ENCODE measurements at regions not wholly inside any gene's neighbourhood (a gene's known extent, or its start where the extent isn't known, plus 50 kb on each side); places are given as distances from the start of the nearest gene placed in this dataset.

DNA sequence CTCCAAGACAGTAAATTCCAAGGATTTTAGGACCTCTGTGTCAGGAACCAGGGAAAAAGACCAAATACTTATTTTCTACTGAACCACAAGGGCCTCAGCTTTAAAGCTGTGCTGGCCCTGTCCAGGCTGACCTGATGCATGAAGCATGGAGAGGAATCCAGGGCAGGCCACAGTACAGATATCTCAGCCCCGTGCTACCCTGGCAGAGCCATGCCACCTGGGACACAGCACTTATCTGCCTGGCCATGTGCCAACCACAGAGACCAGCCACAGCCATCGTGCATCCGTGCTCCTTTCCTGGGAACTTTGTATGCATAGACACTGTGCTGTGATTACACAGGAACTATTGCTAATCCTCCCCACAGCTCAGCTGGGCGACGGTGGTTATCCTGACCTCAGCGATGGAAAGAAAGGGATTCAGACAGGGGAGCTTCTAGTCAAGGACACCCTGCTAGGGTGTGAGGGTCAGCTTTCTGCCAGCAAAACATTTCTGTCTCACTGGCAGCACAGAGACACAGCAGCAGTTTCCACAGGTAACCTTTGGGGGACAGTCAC lies 687.4 kb upstream of the ID2 start:
- peak in 1 of 2 donors; percentile 21 for DNase-seq
- Histone ChIP-seq H3K36me3 (ENCODE audit: control insufficient read depth, insufficient read depth, low read length) (no peaks in the 10 kb centered on the region), H3K27ac (ENCODE audit: low read length) (no peak overlapping the region), H3K4me1 (ENCODE audit: control insufficient read depth, insufficient read depth, low read length) (no peaks in the 10 kb centered on the region), H3K9me3 (ENCODE audit: control insufficient read depth, low read depth, low read length) (no peaks in the 10 kb centered on the region), H3K4me3 (ENCODE audit: low read length) (no peak overlapping the region), H3K27me3 (ENCODE audit: control insufficient read depth, insufficient read depth, low read length) (no peaks in the 10 kb centered on the region)
- no CpG with 5 or more reads among the region's 6 CpGs for WGBS (ENCODE audit: insufficient coverage, low lambda C conversion rate)

DNA sequence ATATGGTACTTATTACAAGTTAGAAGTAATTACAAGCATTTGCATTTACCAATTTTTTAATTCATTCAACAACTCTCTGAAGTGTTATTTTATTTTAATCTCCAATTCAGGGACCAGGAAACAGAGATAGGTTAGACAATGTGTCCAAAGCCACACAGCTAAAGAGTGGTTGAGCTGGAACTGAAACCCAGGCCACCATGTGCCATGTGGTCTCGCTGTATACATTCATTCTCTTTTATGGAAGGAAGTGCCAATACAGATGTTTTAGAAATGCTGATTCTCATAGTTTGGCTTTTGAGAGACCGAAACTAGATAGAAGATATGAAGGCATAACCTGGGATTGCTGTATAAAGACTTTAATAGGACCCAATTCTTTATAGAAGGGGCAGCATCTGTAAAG lies 684.6 kb upstream of the ID2 start:
- H3K27me3 ChIP-seq (ENCODE audit: control insufficient read depth, insufficient read depth, low read length): no peaks in the 10 kb centered on the region
- no peaks in the 10 kb centered on the region for H3K36me3 ChIP-seq (ENCODE audit: control insufficient read depth, insufficient read depth, low read length)
- H3K9me3 ChIP-seq (ENCODE audit: control insufficient read depth, low read depth, low read length): no peaks in the 10 kb centered on the region
- no CpG with 5 or more reads among the region's 2 CpGs for WGBS (ENCODE audit: insufficient coverage, low lambda C conversion rate)
- no peak for DNase-seq
- no peak overlapping the region for H3K4me3 ChIP-seq (ENCODE audit: low read length)
- H3K27ac ChIP-seq (ENCODE audit: low read length): no peak overlapping the region
- no peaks in the 10 kb centered on the region for H3K4me1 ChIP-seq (ENCODE audit: control insufficient read depth, insufficient read depth, low read length)

DNA sequence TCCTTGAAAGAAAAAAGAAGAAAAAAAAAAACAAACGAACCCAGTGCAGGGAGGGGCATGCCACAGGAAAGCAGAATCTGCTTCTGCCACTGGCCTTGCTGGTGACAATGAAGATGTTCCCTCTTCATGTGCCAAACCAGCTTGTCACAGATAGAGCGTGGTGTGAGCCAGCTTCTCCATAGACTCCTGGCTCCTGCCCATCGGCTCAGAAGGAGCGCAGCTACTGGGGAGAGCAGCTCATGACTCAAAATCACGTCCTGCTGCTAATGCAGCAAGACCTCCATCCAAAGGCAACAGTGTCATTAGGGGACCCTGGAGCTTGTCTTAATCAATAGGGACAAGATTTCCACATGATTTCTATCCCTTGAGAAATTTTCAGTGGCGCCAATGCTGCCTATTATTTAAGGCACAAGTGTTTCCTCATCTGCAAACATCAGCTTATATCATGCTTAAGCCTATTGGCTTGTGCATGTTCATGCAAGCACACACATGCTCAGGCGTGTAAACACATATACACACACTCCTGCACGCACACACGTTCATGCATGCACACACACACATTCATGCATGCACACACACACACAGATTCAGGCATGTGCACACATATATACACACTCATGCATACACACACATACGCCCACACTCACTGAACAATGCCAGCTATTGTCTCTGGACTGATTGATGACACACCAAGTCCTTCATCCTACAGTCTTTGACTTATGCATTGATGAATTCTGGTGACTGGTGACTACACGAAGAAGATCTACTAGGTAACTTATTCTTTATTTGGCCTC lies 682.0 kb upstream of the ID2 start:
- H3K4me3 ChIP-seq (ENCODE audit: low read length): no peak overlapping the region
- no peak for DNase-seq
- peaks cover 7% of the 10 kb centered on the region for H3K4me1 ChIP-seq (ENCODE audit: control insufficient read depth, insufficient read depth, low read length)
- WGBS (ENCODE audit: insufficient coverage, low lambda C conversion rate): 80% methylated on average over 1 of the region's 11 CpGs
- no peaks in the 10 kb centered on the region for H3K27me3 ChIP-seq (ENCODE audit: control insufficient read depth, insufficient read depth, low read length)
- no peaks in the 10 kb centered on the region for H3K9me3 ChIP-seq (ENCODE audit: control insufficient read depth, low read depth, low read length)
- no peak overlapping the region for H3K27ac ChIP-seq (ENCODE audit: low read length)
- no peaks in the 10 kb centered on the region for H3K36me3 ChIP-seq (ENCODE audit: control insufficient read depth, insufficient read depth, low read length)

- Histone ChIP-seq H3K4me3 (ENCODE audit: low read length) (no peak overlapping the region), H3K27me3 (ENCODE audit: control insufficient read depth, insufficient read depth, low read length) (no peaks in the 10 kb centered on the region), H3K4me1 (ENCODE audit: control insufficient read depth, insufficient read depth, low read length) (peaks cover 8% of the 10 kb centered on the region), H3K9me3 (ENCODE audit: control insufficient read depth, low read depth, low read length) (no peaks in the 10 kb centered on the region), H3K27ac (ENCODE audit: low read length) (no peak overlapping the region), H3K36me3 (ENCODE audit: control insufficient read depth, insufficient read depth, low read length) (no peaks in the 10 kb centered on the region)
- no peak for DNase-seq
- no CpG with 5 or more reads among the region's 1 CpG for WGBS (ENCODE audit: insufficient coverage, low lambda C conversion rate)
Measured at GRCh38 chr2:8000870-8001269, 681.0 kb upstream of the ID2 start.

DNA sequence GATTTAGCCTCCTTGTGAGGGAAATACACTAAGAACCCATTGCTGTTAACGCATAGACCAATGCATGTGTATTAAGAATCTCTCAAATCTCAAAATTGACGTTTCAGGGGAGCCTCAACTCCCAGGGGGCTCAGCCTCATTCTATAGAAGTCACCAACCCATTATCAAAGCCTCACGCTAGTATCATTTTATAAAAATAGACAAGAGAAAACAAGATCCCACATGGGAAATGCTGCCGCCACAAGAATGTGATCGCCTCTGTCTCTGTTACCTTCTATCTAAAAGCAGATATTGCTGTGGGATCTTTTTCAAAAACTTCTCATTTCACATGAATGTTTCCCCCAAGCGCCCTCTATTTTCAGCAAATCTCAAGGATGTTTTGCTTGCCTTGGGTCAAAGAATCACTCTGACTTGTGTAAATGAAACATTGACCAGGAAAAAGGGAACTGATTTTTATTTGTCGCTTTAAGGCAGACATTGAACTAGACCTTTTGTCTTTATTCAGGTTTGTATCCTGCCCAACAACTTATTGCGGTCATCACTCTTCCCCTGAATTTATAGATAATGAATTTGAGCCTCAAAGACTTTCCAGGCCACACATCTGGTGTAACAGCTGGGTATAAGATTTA lies 679.0 kb upstream of the ID2 start:
- Histone ChIP-seq H3K36me3 (ENCODE audit: control insufficient read depth, insufficient read depth, low read length) (no peaks in the 10 kb centered on the region), H3K4me1 (ENCODE audit: control insufficient read depth, insufficient read depth, low read length) (peaks cover 8% of the 10 kb centered on the region), H3K27ac (ENCODE audit: low read length) (peak overlapping the region; percentile 50), H3K9me3 (ENCODE audit: control insufficient read depth, low read depth, low read length) (no peaks in the 10 kb centered on the region), H3K4me3 (ENCODE audit: low read length) (no peak overlapping the region), H3K27me3 (ENCODE audit: control insufficient read depth, insufficient read depth, low read length) (no peaks in the 10 kb centered on the region)
- 95% methylated on average over 4 of the region's 8 CpGs for WGBS (ENCODE audit: insufficient coverage, low lambda C conversion rate)
- no peak for DNase-seq

DNA sequence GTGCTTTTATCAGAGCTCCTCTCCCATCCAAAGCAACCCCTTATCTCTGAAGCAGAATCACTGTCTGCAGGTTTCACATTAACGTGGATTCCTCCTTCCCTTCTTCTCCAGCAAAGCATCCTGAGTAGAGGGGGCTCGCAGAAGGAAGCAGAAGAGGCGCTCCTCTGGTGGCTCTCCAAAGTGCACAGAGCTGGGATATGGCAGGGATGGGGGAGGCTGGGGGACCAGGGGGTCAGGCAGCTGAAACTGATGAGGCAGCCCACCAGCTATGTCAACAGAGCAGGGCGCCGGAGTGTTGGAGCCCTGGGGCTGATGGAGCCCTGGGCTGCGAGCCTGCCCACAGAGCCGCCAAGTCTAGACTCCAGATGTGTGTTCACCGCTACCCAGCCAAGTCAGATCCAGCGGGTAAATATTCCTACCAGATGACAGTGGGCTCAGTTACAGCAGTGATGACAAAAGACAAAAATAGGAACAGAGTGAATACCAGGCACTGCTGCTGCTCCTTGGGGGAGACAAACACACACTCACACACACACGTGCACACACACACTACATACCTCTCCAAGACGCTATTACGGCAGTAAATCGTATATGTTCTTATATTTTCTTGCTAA lies 678.3 kb upstream of the ID2 start:
- Histone ChIP-seq H3K36me3 (ENCODE audit: control insufficient read depth, insufficient read depth, low read length) (no peaks in the 10 kb centered on the region), H3K27ac (ENCODE audit: low read length) (peak overlapping the region; percentile 50), H3K4me3 (ENCODE audit: low read length) (no peak overlapping the region), H3K4me1 (ENCODE audit: control insufficient read depth, insufficient read depth, low read length) (peaks cover 8% of the 10 kb centered on the region), H3K9me3 (ENCODE audit: control insufficient read depth, low read depth, low read length) (no peaks in the 10 kb centered on the region), H3K27me3 (ENCODE audit: control insufficient read depth, insufficient read depth, low read length) (no peaks in the 10 kb centered on the region)
- no CpG with 5 or more reads among the region's 13 CpGs for WGBS (ENCODE audit: insufficient coverage, low lambda C conversion rate)
- DNase-seq: peak; percentile 43 to 73

GRCh38 chr2:8004250-8004681 lies 677.6 kb upstream of the ID2 start:
- Histone ChIP-seq H3K4me1 (ENCODE audit: control insufficient read depth, insufficient read depth, low read length) (peaks cover 8% of the 10 kb centered on the region), H3K27ac (ENCODE audit: low read length) (peak overlapping the region; percentile 50), H3K36me3 (ENCODE audit: control insufficient read depth, insufficient read depth, low read length) (no peaks in the 10 kb centered on the region), H3K4me3 (ENCODE audit: low read length) (no peak overlapping the region), H3K27me3 (ENCODE audit: control insufficient read depth, insufficient read depth, low read length) (no peaks in the 10 kb centered on the region), H3K9me3 (ENCODE audit: control insufficient read depth, low read depth, low read length) (no peaks in the 10 kb centered on the region)
- DNase-seq: peak; percentile 86 to 91
- 0% methylated on average over 2 of the region's 4 CpGs for WGBS (ENCODE audit: insufficient coverage, low lambda C conversion rate)

DNA sequence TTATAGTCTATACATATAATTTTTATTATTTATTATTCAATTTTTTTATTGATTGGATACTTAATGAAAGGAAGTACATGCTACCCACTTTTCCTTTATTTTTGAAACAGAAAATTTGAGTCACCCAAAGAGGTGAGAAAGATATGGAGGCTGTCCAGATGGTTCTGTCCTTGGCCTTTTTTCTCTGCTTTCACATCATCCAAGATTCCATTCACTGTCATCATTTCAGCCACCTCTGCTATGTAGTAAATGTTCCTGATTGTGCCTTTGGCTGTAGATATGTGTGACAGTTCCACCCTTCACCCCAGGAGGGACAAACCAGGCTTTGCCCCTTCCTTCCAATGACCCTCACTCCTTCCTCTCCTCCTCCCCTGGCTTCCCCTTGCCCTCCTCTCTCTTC lies 675.7 kb upstream of the ID2 start:
- H3K9me3 ChIP-seq (ENCODE audit: control insufficient read depth, low read depth, low read length): no peaks in the 10 kb centered on the region
- no peak for DNase-seq
- H3K27ac ChIP-seq (ENCODE audit: low read length): no peak overlapping the region
- no peaks in the 10 kb centered on the region for H3K27me3 ChIP-seq (ENCODE audit: control insufficient read depth, insufficient read depth, low read length)
- H3K4me1 ChIP-seq (ENCODE audit: control insufficient read depth, insufficient read depth, low read length): peaks cover 8% of the 10 kb centered on the region
- H3K36me3 ChIP-seq (ENCODE audit: control insufficient read depth, insufficient read depth, low read length): no peaks in the 10 kb centered on the region
- no peak overlapping the region for H3K4me3 ChIP-seq (ENCODE audit: low read length)

- H3K9me3 ChIP-seq (ENCODE audit: control insufficient read depth, low read depth, low read length): no peaks in the 10 kb centered on the region
- WGBS (ENCODE audit: insufficient coverage, low lambda C conversion rate): 100% methylated on average over 1 of the region's 3 CpGs
Measured at GRCh38 chr2:8006626-8007025, 675.2 kb upstream of the ID2 start.

GRCh38 chr2:8009010-8009597 lies 672.8 kb upstream of the ID2 start:
- Histone ChIP-seq H3K27me3 (ENCODE audit: control insufficient read depth, insufficient read depth, low read length) (no peaks in the 10 kb centered on the region), H3K9me3 (ENCODE audit: control insufficient read depth, low read depth, low read length) (no peaks in the 10 kb centered on the region), H3K36me3 (ENCODE audit: control insufficient read depth, insufficient read depth, low read length) (no peaks in the 10 kb centered on the region), H3K4me3 (ENCODE audit: low read length) (no peak overlapping the region), H3K4me1 (ENCODE audit: control insufficient read depth, insufficient read depth, low read length) (peaks cover 3% of the 10 kb centered on the region), H3K27ac (ENCODE audit: low read length) (no peak overlapping the region)
- 91% methylated on average over 3 of the region's 11 CpGs for WGBS (ENCODE audit: insufficient coverage, low lambda C conversion rate)
- DNase-seq: no peak

More at GRCh38 chr2:8006626-8007025, 675.2 kb upstream of the ID2 start:
- H3K4me3 ChIP-seq (ENCODE audit: low read length): no peak overlapping the region
- H3K36me3 ChIP-seq (ENCODE audit: control insufficient read depth, insufficient read depth, low read length): no peaks in the 10 kb centered on the region
- H3K4me1 ChIP-seq (ENCODE audit: control insufficient read depth, insufficient read depth, low read length): peaks cover 8% of the 10 kb centered on the region
- no peaks in the 10 kb centered on the region for H3K27me3 ChIP-seq (ENCODE audit: control insufficient read depth, insufficient read depth, low read length)
- DNase-seq: no peak
- H3K27ac ChIP-seq (ENCODE audit: low read length): no peak overlapping the region
